C4-2B (cell line): ENCODE measurements at regions not wholly inside any gene's neighbourhood (a gene's known extent, or its start where the extent isn't known, plus 50 kb on each side); places are given as distances from the start of the nearest gene placed in this dataset.

ENCODE experiments used
- H3K27ac ChIP-seq: fragments of 450-650 bp; 2 replicates; pipeline ENCODE4 v1.5.1; 2017
- ZFX ChIP-seq: fragments of 450-650 bp; IDR thresholded peaks from 2 replicates; pipeline ENCODE4 v1.6.1; 2017
- TF ChIP-seq, protein P1 (sequence below): fragments of 450-650 bp; conservative IDR thresholded peaks from 2 replicates; pipeline ENCODE4 v1.5.1; 2017; ENCODE audit warnings: mild to moderate bottlenecking

DNA sequence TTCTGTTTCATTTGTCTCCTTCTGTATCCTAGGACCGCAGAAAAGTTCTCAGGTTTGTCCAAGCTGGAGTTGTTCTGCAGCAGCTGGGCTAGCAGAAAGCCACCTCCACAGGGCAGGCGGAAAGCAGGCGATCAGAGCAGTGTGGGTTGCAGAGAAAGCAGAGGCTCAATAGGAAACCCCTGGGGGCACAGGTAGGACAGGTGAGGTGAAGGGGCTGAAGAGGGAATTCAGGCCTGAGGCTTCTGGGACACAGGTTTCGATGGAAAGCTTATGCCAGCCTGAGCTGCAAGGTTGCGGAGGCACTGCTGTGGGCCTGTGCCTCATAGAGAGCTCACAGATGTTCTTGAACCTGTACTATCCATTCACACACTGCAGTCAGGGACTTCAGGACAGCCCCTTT, 194.9 kb upstream of the TPK1 start:
- TF ChIP-seq, protein P1, sequence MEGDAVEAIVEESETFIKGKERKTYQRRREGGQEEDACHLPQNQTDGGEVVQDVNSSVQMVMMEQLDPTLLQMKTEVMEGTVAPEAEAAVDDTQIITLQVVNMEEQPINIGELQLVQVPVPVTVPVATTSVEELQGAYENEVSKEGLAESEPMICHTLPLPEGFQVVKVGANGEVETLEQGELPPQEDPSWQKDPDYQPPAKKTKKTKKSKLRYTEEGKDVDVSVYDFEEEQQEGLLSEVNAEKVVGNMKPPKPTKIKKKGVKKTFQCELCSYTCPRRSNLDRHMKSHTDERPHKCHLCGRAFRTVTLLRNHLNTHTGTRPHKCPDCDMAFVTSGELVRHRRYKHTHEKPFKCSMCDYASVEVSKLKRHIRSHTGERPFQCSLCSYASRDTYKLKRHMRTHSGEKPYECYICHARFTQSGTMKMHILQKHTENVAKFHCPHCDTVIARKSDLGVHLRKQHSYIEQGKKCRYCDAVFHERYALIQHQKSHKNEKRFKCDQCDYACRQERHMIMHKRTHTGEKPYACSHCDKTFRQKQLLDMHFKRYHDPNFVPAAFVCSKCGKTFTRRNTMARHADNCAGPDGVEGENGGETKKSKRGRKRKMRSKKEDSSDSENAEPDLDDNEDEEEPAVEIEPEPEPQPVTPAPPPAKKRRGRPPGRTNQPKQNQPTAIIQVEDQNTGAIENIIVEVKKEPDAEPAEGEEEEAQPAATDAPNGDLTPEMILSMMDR = no peak
- TF ChIP-seq ZFX = no peak
- H3K27ac ChIP-seq = no peak overlapping the region

DNA sequence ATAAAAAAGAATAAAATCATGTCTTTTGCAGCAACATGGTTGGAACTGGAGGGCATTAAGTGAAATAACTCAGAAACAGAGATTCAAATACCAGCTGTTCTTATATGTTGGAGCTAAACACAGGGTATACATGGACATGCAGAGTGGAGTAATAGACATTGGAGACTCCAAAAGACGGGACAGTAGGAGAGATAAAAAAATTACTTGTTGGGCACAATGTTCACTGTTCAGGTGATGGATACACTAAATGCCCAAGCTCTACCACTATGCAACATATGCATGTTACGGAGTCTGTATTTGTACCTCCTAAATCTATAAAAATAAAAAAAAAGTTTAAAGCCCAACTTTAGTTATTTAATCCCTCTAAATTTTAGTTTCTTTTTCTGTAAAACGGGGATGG, 184.6 kb upstream of the TPK1 start:
- TF ChIP-seq, protein P1 = no peak
- TF ChIP-seq ZFX = no peak
- no peak overlapping the region for H3K27ac ChIP-seq

DNA sequence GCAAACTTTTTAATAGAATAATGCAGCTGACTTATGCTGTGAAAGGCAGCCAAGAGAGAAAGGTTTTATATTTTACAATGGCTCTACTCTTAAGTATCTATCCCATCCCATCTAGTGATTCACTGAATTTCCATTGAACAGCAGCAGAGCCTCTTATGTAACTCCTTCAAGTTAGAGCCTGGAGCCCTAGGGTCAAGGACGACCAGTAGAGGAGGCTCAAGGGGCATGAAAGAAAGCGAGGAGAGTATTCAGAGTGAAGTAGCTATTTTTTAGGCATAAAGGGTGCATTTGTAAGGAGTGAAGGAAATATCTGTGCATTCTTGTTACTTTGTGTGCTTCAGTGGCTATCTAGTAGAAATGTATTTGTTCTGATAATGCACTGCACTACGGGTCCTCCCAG, 180.2 kb upstream of the TPK1 start:
- H3K27ac ChIP-seq = no peak overlapping the region
- no peak for TF ChIP-seq ZFX
- TF ChIP-seq, protein P1 = peak; percentile 29

DNA sequence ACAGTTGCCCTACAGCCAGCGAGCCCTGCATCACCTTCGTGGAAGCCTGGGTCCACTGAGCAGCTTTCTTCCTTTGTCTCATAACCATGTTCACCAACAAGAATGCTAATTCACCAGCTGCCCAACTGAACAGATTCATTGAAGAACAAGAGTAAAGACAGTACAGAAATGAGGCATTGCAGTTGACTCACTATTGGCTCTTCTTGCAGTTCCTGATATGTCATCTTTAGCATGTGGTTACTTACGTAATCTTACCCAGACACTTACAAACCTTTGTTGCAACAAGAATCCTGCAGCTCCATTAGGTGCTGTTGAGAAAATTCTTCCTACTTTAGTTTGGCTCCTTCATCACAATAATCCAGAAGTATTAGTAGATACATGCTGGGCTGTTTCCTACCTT, 174.0 kb upstream of the TPK1 start:
- H3K27ac ChIP-seq = no peak overlapping the region
- TF ChIP-seq, protein P1 = no peak
- no peak for TF ChIP-seq ZFX

DNA sequence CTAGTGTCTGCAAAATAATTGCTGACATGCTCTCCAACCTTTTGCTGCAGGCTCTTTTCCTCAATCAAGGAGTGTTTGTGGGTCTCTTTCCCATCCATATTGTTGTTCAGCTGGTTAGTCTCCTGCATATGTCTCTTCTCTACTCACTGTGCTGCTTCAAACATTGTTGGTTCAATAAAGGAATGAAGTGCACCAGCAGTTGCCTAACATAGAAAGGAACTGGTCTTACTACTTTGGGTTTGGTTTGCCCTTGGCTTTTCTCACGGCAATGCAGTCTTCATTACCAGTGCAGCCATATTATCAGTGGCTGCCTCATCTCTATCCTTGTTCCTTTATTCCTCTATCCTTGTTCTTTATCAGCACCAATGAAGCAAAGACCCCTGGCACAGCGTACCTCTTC, 169.7 kb upstream of the TPK1 start:
- TF ChIP-seq, protein P1 = no peak
- TF ChIP-seq ZFX = no peak
- no peak overlapping the region for H3K27ac ChIP-seq

DNA sequence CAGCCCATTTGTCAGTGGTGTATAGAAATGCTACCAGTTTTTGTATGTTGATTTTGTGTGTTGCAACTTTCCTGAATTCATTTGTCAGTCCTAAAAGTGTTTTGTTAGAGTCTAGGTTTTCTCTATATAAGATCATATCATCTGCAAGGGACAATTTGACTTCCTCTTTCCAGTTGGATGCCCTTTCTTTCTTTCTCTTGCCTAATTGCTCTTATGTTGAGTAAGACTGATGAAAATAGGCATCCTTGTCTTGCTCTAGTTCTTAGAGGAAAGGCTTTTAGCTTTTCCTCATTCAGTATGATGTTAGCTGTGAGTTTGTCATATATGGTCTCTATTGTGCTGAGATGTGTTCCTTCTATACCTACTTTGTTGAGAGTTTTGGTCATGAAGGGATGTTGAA, 161.7 kb upstream of the TPK1 start:
- H3K27ac ChIP-seq = no peak overlapping the region
- TF ChIP-seq ZFX = no peak
- TF ChIP-seq, protein P1 = no peak

DNA sequence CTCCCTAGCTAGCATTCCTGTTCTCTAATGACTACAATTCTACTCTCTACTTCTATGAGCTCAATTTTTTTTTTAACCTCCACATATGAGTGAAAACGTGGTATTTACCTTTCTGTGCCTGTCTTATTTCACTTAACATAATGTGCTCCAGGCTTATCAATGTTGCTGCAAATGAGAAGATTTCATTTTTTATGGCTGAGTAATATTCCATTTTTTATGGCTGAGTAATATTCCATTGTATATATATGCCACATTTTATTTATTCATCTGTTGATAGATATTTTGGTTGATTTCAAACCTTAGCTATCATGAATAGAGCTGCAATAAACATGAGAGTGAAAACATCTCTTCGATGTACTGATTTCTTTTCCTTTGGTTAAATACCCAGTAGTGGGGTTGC, 159.6 kb upstream of the TPK1 start:
- no peak overlapping the region for H3K27ac ChIP-seq
- TF ChIP-seq ZFX = no peak
- TF ChIP-seq, protein P1 = no peak
